ENCODE measurements at regions not wholly inside any gene's neighbourhood (a gene's known extent, or its start where the extent isn't known, plus 50 kb on each side); places are given as distances from the start of the nearest gene placed in this dataset.

- no peak for DNase-seq
These were observed 325.8 kb downstream of the ARAP2 start for GRCh38 chr4:35918491-35918977.

- DNase-seq = no peak
These were observed 318.5 kb downstream of the ARAP2 start for GRCh38 chr4:35925806-35926205.

- DNase-seq = no peak
These were observed 317.5 kb downstream of the ARAP2 start for GRCh38 chr4:35926788-35927187.

GRCh38 chr4:35933901-35934300, 310.4 kb downstream of the ARAP2 start:
- no peak for DNase-seq

- DNase-seq = no peak
These were observed 309.9 kb downstream of the ARAP2 start for GRCh38 chr4:35934320-35934981.

GRCh38 chr4:35938936-35939335, 305.4 kb downstream of the ARAP2 start:
- no peak for DNase-seq

GRCh38 chr4:35939751-35940150, 304.6 kb downstream of the ARAP2 start:
- no peak for DNase-seq

GRCh38 chr4:35942092-35942491, 302.2 kb downstream of the ARAP2 start:
- DNase-seq = no peak

GRCh38 chr4:35943606-35944005, 300.7 kb downstream of the ARAP2 start:
- DNase-seq = no peak

GRCh38 chr4:35948171-35948570, 296.1 kb downstream of the ARAP2 start:
- no peak for DNase-seq

- DNase-seq = no peak
These were observed 293.9 kb downstream of the ARAP2 start for GRCh38 chr4:35950442-35950841.

- DNase-seq = no peak
These were observed 291.6 kb downstream of the ARAP2 start for GRCh38 chr4:35952751-35953150.

GRCh38 chr4:35963383-35963782, 280.9 kb downstream of the ARAP2 start:
- no peak for DNase-seq

- DNase-seq = no peak
These were observed 280.3 kb downstream of the ARAP2 start for GRCh38 chr4:35963974-35964515.

- DNase-seq = no peak
These were observed 279.0 kb downstream of the ARAP2 start for GRCh38 chr4:35965300-35965699.

- DNase-seq = no peak
These were observed 277.7 kb downstream of the ARAP2 start for GRCh38 chr4:35966566-35966965.

GRCh38 chr4:35970366-35970960, 273.9 kb downstream of the ARAP2 start:
- DNase-seq = peak; percentile 25

- no peak for DNase-seq
These were observed 271.5 kb downstream of the ARAP2 start for GRCh38 chr4:35972814-35973213.

- DNase-seq = no peak
These were observed 268.5 kb downstream of the ARAP2 start for GRCh38 chr4:35975617-35976355.

GRCh38 chr4:35978551-35978950, 265.8 kb downstream of the ARAP2 start:
- DNase-seq = no peak

GRCh38 chr4:35982318-35982717, 262.0 kb downstream of the ARAP2 start:
- no peak for DNase-seq

- DNase-seq = no peak
These were observed 257.8 kb downstream of the ARAP2 start for GRCh38 chr4:35986537-35986936.

- no peak for DNase-seq
These were observed 250.7 kb downstream of the ARAP2 start for GRCh38 chr4:35993606-35994005.
